OCI-LY1 (cell line): ENCODE measurements at regions not wholly inside any gene's neighbourhood (a gene's known extent, or its start where the extent isn't known, plus 50 kb on each side); places are given as distances from the start of the nearest gene placed in this dataset.

Experiments used
- EZH2 ChIP-seq: fragments of 200-600 bp; sonication (generic), shearing (Covaris generic); IDR thresholded peaks from 2 replicates; pipeline ENCODE4 v1.8.0; 2017; ENCODE audit warnings: borderline replicate concordance, mixed run types, mild to moderate bottlenecking, antibody characterized with exemption, low read length, moderate library complexity, mixed read lengths
- TF ChIP-seq, protein P1 (sequence below): fragments of 200-600 bp; sonication (generic), shearing (Covaris generic); IDR thresholded peaks from 2 replicates; pipeline ENCODE4 v1.5.1; 2017; ENCODE audit warnings: mild to moderate bottlenecking, antibody characterized with exemption, low read length, moderate library complexity, mixed read lengths

DNA sequence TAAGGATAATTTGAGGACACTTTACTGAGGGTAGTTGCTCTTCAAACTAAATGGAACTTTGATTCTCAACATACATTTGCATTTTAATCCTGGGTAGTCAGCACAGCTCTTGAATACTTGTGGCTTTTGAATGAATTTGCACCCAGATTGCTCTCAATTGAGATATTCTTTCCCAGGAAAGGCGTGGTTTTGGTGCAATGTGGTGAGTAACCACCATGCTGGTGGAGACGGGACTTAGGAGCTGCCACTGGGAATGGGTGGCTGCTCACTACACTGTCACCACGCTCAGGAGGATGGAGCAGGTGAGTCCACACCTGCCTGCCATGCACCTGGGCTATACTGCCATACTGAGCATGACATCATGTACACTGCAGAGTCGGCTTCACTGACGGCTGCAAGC, 99.2 kb downstream of the IRX1 start:
- TF ChIP-seq EZH2 = no peak
- TF ChIP-seq, protein P1, sequence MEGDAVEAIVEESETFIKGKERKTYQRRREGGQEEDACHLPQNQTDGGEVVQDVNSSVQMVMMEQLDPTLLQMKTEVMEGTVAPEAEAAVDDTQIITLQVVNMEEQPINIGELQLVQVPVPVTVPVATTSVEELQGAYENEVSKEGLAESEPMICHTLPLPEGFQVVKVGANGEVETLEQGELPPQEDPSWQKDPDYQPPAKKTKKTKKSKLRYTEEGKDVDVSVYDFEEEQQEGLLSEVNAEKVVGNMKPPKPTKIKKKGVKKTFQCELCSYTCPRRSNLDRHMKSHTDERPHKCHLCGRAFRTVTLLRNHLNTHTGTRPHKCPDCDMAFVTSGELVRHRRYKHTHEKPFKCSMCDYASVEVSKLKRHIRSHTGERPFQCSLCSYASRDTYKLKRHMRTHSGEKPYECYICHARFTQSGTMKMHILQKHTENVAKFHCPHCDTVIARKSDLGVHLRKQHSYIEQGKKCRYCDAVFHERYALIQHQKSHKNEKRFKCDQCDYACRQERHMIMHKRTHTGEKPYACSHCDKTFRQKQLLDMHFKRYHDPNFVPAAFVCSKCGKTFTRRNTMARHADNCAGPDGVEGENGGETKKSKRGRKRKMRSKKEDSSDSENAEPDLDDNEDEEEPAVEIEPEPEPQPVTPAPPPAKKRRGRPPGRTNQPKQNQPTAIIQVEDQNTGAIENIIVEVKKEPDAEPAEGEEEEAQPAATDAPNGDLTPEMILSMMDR = no peak
